CD4-positive, alpha-beta T cell treated with Interleukin-21 for 1 hour (primary cell): ENCODE measurements at regions not wholly inside any gene's neighbourhood (a gene's known extent, or its start where the extent isn't known, plus 50 kb on each side); places are given as distances from the start of the nearest gene placed in this dataset.

Experiments used
- DNase-seq: peaks from one replicate; pipeline ENCODE4 v3.0.0-alpha.2; 2020

DNA sequence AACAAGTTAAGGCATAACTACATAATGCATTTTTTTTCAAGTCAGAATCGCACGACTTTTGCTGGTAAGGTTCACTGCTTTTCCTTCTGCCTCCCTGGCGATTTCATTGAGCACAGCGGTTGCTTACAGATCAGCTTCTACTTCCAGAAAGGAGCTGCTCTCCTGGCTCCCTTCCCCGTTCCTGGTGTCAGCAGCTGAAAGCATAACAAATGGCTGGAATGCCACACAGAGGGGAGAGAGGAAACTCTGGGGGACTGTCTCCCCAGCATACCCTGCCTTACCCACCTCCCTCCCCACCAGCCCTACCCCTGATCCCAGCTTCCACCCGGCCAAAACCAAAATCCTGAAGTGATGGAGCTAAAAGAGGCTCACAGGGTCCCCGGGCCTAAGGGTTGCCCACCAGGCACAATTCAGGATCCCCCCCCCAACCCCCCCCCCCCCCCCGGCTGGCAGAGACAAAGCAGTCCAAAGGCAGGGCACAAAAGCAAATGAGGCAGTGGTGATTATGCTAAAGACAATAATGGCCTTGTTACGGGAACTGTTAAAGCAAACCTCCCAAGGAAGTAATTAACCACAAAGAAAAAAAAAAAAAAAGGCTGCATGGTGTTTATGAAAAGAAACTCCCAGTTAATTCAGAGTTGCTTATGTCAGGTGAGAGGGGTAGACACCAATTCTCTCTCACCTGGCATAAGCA, 126.1 kb upstream of the WWC1 start:
- DNase-seq = no peak

DNA sequence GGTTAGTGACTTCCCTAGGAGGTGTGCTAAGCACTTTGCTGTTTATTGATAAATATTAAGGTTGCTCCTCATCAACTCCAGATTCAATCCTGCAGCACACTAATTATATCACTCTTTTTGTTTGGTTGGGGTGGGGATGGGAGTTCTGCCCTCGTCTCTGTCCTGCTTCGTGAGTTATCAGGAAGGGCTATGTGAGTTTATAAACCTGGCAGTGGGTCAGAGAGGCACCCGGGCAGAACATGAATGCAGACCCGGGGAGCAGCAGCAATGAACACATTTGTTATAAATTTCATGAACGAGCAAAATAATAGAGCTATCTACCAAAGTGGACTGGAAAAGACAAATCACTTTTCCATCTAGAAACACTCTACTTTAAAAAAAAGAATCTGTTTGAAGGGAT, 125.5 kb upstream of the WWC1 start:
- no peak for DNase-seq

DNA sequence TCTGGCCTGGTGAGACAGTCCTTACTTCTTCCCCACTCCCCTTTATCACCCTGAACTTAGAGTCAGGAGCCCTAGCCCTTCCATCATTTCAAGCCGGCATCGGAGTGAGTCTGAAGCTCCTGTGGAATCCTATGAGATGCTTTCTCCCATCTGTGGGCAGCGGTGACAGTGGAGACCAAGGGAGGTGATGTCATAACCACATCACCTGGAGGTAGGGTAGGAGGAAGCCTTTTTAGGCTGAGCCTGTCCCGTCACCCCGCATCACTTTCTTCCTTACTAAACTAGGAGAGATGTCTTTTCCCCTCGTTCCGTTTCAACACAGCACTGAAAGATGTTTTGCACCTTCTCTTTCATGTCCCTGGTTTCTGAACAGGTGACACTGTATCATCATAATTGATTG, 124.1 kb upstream of the WWC1 start:
- no peak for DNase-seq

DNA sequence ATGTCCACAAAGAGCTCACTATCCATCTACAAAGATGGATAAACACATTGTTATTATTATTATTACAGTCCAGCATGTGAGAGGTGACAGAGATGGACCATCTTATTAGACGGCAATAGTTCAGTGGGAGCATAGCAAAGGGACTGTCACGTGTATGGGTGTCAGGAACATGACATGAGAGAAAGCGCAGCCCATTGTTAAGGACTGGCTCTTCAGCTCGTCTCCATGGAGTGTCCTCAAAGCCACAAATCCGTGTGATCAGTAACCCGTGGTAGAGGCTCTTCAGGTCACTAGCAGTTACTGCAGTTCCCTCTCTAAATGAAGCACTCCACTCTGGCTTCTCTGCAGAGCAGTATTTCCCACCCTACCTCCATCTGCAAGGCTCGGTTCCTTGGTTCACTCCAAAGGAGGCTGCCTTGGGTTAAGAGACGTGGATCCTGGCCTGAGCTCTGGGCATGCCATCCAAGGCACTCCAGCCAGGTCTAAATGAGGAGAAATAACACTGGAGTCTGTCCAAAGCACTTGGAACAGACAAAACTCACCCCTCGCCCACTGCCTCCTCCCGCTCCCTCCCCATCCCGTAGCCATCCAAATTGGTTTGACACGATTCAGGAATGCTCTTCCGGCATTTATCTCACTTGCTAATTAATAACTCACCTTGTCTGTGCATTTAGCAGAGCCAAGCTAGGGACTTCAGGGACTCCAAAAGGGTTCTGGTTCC, 122.3 kb upstream of the WWC1 start:
- no peak for DNase-seq

DNA sequence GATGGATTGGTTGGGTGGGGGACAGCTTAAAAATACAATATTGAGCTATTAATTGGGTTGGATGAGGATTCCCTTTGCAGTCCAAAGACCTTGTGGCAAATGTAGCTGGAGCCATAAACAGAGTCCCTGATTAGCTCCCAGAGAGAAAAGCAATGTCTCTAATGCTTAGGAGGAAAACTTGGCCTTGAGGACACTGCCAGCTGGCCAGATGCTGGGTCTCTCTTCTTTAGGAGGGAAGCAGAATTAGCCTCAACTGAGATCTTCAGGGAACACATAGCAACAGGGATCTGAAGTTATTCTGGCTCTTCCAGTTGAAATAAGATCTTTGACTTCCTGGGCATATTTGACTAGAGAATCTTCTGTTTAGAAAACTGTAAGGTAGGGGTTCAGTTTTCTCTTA, 121.7 kb upstream of the WWC1 start:
- no peak for DNase-seq

DNA sequence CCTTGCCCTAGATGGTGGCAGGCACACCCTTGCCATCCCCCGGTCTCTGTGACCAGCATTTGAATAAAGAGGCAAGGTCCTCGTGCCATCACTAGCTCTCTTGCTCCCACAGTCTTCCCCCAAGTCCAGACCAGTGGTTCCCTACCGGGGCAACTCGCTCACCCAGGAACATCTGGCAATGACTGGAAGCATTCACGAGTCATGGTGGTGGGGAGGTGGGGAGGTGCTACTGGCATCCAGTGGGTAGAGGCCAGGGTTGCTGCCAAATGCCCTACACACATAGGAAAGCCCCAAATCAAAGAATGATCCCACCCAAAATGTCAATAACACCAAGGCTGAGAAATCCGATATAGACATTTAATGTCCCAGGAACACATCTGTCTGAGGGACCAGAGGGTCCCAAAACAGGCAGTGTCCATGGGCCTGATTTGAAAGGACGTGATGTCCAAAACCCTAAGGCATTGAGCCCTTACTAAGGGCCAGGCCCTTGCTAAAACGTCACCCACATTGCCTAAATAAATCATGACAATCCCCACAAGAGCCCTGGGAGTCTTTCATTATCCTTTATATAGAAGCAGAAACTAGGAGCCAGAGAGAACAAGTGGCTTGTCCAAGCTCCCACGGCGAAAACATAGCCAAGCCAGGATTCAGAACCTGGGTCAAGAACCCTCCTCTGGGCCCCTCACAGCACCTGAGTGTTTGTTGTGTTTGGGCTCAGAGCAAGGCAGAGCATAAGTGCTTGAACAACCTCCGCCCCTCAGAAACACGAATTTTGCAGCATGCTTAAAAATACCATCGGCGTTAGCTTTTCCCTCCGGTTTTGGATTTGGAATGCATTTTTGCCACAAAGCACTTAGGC, 119.3 kb upstream of the WWC1 start:
- DNase-seq = no peak

DNA sequence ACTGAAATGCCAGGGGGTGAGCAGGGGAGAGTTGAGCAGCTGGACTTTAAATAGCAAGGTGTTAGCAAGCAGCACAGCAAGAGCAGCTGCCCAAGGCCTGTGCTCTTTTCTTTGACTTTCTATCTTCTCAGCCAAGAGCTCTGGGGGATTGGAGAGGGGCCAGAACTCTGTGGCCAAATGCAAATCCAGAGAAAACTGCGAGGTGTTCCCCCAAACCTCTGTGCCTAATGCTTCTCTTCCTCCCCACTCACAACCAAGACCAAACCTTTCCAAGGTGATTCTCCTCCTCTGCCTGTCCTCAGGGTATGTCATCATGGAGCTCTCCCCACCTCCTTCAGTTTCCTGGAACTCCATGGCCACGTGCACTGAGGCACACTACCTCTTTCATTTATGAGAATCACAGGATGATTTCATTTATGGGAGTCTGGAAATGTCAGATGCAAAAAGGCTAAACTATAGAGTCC, 118.7 kb upstream of the WWC1 start:
- no peak for DNase-seq

DNA sequence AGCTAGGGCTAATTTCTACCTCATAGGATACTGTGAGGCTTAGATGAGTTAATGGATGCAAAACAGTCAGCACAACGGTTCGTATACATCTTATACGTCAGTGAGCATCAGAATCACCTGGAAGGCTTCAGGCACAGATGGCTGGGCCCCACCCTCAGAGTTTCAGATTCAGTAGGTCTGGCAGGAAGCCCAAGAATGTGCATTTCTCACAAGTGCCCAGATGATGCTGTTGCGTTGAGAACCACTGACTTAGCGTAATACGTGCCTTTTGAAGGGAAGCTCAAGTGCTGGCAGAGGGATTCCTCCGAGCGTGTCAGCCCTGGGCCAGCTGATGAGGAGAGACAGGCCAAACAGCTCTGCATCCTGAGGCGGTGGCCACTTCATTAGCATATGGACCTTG, 117.1 kb upstream of the WWC1 start:
- no peak for DNase-seq

DNA sequence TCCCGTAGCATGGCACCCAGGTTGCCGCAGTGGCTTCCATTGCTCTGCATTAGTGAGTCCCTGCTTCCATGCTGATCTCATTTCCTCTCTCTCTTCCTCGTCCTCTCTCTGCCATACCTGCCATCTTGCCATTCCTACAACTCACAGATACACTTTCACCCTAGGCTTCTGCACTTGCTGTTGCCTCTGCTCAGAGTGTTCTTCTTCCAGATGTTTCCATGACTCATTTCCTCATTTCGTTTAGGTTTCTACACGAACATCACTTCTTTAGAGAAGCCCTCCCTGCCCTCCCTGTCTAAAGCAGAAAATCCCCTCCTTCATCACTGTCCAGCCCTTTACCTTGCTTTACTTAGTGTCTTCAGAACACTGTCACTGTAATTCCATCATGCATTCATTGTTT, 115.2 kb upstream of the WWC1 start:
- no peak for DNase-seq

DNA sequence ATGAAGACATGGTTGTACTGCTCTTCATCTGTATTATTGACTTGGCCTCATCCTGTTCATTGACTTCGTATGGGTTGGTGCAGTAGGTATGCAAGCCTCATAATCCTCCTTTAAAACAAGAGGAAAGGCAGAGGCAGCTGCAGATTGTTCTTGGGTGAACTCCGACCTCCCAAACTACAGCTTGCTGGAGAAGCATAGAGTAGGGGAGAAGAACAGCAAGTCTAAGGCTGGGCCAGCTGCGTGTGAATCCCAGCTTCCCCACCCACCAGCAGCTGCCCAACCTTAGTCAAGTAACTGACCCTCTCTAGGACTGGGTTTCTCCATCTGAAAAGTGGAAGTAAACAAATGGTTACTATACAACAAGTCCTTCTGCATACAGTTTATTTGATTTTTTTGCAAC, 114.5 kb upstream of the WWC1 start:
- no peak for DNase-seq

DNA sequence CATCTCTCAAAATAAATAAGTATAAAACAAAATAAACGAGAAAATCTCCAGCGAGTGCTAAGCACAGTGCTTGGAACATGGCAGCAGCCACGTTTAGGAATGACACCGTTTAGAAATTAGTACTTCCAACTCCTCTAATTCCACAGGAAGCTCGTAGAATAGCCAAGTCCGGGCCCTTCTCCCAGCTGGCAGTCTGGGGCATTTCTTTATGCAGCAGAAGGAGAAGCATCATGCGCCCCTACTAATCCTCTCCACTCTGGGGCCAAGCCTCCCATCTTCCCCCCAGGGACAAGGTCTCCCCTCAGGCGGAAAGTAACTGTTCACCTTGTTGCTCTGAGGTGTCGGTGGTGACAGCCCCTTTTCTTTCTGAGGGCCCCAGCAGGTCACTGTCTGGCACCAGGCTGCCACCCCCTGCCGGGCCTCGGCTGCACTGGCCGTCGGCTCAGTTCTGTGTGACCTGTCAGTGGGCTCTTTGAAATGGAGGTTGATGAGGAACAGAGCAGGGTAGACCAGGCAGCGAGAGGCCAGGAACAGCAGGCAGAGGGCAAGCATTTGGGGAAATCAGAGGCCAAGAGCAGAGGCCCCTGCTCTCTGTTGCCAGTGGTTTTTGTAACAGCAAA, 113.5 kb upstream of the WWC1 start:
- DNase-seq = no peak

DNA sequence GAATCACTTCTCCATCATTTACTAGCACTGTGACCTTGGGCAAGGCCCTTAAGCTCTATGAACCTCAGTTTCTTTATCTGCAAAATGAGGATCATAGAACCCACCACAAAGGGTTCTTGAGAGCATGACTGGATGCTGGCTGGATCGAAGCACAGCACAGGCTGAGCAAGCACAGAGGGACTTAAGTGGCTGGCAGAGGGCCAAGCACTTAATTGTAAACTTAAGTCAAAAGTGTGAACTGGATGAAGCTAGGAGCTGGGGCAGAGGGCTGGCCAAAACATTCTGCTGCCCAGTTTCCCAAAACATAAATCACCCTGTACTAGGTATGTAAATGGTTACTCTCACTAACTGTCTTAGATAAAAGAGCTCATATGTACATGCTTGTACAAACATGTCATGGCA, 112.3 kb upstream of the WWC1 start:
- no peak for DNase-seq

DNA sequence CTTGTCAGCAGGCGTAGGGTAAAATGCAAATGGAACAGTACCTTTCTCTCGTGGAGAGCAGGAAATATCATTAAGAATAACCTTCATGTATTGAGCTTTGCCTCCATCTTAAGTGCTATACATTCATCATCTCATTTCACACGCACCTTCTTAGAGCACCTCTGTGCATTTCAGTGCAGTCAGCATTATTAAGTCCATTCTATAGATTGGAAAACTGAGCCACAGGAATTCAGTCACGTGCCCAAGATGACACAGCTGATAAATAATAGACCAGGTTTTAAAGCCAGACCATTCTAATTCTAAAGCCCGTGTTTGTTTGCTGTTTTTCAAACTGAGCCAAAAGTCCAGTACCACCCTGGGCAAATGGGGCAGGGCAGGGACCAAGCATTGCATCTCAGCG, 109.2 kb upstream of the WWC1 start:
- no peak for DNase-seq

DNA sequence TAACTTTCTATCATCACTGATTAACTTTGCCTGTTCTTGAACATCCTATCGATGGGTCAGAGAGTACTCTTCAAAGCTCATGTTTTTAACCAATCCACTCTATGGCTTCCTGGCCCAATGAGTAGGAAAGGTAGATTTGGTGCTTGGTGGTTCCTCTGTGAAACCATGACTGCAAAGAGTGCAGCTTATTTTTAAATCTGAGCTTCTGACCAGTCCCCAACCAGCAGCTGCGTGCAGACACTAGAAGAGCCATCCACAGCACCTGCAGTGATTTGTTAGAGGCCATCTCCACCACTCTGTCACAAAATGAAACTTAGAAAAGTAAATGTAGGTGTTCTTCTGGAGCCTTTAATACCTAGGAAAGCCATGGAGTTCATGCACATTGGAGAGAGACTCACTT, 107.3 kb upstream of the WWC1 start:
- DNase-seq = no peak

DNA sequence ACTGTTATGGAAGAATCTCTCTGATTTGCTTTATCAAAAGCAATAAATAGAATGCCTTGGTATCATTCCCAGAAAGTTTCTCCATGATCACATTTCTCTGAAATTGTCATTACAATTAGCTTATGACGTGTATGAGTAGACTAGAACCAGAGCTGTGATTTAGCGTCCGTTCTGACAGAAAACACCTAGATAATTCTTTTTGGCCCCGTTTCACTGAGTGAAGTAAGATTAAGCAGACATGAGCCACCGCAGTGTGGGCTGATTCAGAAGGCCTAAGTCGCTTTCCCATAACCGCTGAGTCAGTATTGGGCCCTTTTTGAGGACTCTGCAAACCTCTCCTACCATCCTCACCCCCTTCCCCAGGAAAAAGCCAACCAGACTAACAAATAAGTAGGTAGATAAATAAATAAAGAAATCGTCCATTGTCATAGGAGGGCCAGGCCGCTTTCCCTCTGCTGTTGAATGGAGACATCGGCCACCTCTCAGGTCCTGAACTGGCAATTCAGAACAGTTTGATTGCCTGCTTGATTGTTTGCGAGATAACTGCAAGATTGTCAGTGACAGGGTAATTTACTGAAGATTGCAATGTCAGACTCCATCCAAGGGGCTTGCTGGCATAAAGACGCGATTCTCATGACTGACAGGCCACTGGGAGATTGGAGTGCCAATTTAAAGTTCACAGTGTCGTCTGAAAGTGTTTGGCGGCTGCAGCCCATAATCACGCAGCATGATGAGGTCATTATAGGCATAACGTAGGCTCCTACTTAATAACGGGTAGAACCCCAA, 105.0 kb upstream of the WWC1 start:
- no peak for DNase-seq

DNA sequence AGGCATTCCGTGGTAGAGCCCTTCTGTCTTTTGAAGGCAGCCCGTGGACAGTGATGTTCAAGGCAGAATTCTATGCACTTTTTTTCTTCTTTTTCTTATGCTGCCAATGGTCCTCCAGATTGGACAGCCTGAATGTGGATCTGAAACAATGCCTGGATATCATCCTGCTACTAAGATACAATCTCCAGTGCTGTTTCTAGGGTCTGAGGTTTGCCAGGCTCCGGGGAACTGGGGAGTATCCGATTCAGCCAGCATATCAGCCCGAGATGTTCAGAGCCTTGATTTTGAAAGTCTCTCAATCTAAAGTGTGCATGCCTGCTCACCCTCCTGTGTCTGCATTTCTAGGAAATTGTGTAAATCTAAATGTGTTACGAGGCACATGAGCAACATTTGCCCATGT, 103.8 kb upstream of the WWC1 start:
- DNase-seq = no peak

DNA sequence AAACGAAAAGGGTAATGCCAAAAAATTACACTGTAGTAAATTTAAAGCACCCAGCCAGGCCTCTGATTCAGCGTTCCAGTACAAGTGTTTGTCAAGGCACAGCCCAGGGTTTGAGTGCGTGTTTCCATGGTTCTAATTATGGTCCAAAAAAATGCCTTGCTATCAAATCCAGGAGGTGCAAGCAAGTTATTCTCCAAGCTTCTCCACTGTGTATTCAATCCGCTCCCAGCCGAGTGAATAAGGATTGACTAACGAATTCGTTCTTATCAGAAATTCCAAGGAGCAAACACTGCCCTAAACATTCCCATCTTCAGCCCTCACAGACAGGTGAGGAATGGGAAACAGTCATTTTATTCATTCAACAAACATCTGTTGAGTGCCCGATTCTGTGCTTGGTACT, 103.3 kb upstream of the WWC1 start:
- DNase-seq = no peak

DNA sequence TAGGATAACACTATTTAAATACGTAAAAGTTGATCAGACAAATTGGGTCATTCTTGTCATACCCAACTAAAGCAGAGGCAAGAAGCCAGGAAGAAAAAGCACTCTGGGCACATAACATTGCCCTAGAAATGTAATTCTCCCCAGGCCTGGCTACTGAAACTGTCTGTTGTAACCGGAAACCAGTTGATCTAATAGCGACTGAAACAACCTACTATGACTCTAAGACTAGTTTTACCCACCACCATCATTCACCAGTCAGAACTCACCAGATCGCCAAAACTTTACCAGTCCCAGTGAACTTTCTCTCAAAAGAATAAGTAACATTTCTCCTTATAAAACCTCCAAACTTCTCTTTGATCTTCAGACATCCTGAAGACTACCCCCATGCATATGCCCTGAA, 99.3 kb upstream of the WWC1 start:
- no peak for DNase-seq

DNA sequence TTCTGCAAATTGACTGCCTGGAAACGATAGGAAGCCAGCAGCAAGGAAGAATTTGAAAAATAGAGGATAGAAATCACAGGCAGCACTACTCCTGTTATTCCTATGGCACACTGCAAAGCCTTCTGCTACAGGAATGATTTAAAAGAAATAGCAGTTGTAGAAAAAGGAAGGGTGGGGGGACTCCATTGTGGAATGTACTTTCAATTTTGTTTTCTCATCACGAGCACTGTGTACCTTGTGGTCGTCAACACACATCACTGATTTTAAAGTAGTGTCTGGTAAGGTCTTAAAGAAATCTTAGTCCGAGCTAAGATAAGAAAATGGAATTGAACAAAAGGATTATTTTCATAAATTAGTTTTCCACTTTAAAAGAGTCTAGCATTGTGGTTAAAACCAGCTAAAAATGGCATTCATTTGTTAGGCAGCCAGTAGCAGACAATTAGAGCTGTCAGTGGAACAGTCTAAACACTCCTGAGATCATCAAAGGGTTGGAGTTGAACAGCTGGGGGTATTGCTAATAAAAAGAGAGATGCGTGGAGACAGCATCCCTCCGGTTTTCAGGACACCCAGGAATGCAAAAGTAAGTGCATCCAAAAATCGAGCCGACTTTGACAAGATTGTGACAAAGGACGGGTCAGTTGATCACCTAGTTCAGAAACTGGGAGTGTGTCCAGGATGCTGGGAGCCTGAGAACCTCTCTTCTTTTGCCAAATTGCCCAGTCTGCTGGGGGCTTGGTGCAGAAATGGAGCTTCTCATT, 97.8 kb upstream of the WWC1 start:
- no peak for DNase-seq

DNA sequence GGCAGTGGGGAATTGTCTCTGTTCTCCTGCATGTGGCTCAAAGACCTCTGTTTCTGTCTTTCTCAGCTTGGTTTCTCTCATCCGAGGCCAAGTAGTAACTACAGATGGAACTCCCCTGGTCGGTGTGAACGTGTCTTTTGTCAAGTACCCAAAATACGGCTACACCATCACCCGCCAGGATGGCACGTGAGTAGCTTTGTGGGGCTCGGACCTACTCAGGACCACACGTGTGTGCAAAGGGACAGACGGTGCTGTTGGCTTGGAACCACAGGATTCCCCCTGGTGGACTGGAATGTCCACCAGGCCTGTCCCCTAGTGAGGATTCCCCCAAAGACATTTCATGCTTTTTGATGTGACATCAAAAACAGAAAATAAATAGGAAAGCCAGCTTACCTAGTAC, 96.3 kb upstream of the WWC1 start:
- no peak for DNase-seq

DNA sequence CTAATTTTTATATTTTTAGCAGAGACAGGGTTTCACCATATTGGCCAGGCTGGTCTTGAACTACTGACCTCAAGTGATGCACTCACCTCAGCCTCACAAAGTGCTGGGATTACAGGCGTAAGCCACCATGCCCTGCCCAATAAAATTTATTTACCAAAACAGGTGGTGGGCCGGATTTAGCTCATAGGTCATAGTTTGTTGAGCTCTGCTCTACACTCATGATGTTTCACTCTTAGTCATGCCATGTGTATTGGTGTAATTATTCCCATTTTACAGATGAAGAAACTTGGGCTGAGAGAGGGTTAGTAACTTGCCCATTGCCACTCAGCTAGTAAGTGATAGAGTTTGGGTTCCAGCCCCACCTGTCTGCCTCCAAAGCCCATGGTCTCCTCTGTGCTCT, 93.1 kb upstream of the WWC1 start:
- no peak for DNase-seq

DNA sequence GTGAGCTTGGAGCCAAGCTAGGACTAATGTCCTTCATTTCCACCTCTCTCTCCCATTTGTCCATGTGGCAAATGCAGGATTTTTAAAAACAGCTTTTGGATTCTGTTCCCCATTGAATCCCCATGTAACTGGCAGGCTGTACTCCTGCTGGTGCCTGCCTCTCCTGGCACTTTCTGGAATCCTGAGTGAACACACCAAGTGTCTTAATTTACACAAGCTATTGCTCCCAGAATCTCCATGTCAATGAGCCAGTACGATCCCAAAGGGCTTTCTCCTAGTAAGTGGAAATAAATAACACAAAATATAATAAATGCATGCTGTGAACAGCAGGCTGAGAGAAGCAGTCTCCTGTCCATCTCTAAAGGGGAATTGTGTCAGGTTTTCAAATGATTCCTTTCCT, 88.4 kb upstream of the WWC1 start:
- DNase-seq = no peak
